ENCODE measurements at regions not wholly inside any gene's neighbourhood (a gene's known extent, or its start where the extent isn't known, plus 50 kb on each side); places are given as distances from the start of the nearest gene placed in this dataset.

DNA sequence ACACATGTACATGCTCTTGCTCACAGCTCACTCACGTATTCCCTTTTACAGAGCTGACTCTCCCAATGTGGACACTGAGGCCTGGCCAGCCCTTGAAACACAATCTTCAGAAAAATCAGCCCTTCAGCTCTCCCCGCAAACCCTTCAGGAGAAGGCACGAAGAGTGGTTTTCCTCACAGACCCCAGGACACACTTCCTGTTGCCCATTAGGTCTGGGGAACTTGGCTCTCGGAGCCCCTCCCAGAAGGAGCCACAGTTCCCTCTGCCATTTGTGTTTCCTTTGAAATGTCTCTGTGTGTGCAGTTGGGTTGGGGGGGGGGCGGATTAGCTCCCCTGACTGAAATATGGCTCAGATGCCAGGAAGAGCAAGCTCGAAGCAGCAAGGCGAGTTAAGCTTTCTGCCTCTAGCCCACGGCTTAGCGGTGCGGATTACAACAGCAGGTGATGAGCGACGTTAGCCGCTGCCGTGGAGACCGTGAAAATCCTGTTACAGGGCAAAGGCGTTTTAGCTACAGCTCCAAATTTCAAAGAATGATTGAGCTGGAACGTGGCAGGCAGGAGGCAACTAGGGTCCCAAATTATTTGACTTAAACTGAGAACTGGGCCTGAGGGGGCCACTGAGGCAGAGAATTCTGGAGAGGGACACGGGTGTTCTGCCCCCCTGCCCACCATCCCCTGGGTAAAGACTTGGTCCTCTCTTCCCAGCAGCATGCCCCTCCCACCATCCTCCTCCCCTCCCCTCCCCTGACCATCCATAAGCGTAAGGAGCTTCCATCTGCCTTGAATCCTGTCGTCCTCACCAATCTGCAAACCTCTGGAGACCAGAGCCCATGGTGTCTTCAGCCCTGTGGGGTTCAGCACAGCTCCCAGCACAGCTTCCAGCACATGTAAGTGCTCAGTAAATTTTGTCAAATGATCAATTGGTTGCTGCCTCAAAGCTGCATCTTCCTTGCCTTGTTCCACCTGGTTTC lies 598.6 kb downstream of the BUD13 start:
- H3K4me3 Mint-ChIP-seq = peak overlapping the region in 1 of 3 experiments; percentile 10

DNA sequence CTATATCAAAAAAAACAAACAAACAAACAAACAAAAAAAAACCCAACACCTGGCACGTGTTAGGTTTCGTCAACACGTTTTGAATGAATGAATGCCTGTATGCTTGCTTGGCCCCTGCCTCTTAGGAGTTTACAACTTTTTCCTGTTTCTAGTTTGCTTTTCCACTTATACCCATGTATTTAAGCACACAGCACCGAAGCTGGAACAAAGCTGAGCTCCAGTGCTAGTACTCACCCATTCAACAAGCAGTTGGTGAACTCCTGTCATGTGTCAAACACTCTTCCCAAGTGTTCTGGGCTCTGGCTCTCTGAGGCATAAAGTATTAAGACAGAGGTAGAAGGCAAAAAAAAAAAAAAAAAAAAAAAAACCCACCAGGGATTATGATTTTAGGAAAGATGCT lies 599.3 kb downstream of the BUD13 start:
- Mint-ChIP-seq H3K4me1 (peaks cover 44% of the 10 kb centered on the region), H3K9me3 (no peaks in the 10 kb centered on the region), H3K27me3 (ENCODE audit: low read depth) (peaks cover 22% of the 10 kb centered on the region), H3K36me3 (ENCODE audit: low read depth) (no peaks in the 10 kb centered on the region), H3K27ac (peak overlapping the region in 2 of 3 experiments; percentile 0 to 64), H3K4me3 (no peak overlapping the region)
- TF ChIP-seq, protein P1, sequence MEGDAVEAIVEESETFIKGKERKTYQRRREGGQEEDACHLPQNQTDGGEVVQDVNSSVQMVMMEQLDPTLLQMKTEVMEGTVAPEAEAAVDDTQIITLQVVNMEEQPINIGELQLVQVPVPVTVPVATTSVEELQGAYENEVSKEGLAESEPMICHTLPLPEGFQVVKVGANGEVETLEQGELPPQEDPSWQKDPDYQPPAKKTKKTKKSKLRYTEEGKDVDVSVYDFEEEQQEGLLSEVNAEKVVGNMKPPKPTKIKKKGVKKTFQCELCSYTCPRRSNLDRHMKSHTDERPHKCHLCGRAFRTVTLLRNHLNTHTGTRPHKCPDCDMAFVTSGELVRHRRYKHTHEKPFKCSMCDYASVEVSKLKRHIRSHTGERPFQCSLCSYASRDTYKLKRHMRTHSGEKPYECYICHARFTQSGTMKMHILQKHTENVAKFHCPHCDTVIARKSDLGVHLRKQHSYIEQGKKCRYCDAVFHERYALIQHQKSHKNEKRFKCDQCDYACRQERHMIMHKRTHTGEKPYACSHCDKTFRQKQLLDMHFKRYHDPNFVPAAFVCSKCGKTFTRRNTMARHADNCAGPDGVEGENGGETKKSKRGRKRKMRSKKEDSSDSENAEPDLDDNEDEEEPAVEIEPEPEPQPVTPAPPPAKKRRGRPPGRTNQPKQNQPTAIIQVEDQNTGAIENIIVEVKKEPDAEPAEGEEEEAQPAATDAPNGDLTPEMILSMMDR (IDR thresholded peaks at IDR 0.05; ENCODE audit: unreplicated experiment in 3 of 3) = no peak

More for the DNA sequence above, 598.6 kb downstream of the BUD13 start:
- TF ChIP-seq, protein P1 (IDR thresholded peaks at IDR 0.05; ENCODE audit: unreplicated experiment in 3 of 3) = no peak
- H3K36me3 Mint-ChIP-seq (ENCODE audit: low read depth) = no peaks in the 10 kb centered on the region
- no peaks in the 10 kb centered on the region for H3K9me3 Mint-ChIP-seq
- H3K27ac Mint-ChIP-seq = peak overlapping the region in 2 of 3 experiments; percentile 0 to 64
- H3K27me3 Mint-ChIP-seq (ENCODE audit: low read depth) = peaks cover 21% of the 10 kb centered on the region
- peaks cover 44% of the 10 kb centered on the region for H3K4me1 Mint-ChIP-seq

DNA sequence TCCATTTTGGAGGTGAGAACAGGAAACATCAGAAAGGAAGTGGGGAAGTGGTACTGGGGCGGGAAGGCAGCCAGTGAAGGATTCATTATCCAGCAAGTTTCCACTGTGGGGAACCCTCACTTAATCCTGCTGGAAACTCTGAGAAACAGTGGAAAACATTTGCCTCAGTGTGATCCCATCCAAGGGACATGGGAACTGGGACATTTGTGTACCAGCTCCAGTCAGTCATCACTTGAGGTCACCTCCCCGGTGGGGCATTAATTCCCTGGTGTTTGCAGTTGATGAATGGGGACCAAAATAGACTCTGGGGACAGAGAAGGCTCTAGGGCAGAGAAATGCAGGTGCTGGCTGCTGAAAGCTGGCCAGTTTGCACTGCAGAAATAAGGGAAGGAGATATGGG lies 599.9 kb downstream of the BUD13 start:
- Mint-ChIP-seq H3K27me3 (ENCODE audit: low read depth) (peaks cover 27% of the 10 kb centered on the region), H3K27ac (no peak overlapping the region), H3K4me3 (no peak overlapping the region), H3K9me3 (no peaks in the 10 kb centered on the region), H3K4me1 (peaks cover 44% of the 10 kb centered on the region), H3K36me3 (ENCODE audit: low read depth) (no peaks in the 10 kb centered on the region)
- TF ChIP-seq, protein P1 (IDR thresholded peaks at IDR 0.05; ENCODE audit: unreplicated experiment in 3 of 3) = no peak

DNA sequence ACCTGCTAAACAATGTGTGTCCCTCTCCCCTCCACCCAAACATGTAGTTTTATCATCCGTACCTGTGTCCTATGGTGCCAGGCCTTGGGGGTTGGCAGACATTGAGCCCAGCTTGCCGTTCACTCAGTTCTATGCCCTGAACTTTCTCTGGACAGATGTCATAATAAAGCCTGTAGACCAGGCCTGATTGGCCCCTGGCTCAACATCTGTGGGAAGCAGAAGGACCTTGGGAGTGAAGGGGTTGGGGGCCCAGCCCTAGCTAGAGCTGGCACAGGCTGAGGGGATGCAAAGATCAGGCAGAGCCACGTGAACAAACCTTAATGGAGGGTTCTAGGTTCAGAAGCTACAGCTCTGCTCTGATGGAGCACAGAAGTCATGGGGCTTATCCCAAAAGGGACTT lies 600.6 kb downstream of the BUD13 start:
- H3K9me3 Mint-ChIP-seq = no peaks in the 10 kb centered on the region
- no peaks in the 10 kb centered on the region for H3K36me3 Mint-ChIP-seq (ENCODE audit: low read depth)
- peaks cover 27% of the 10 kb centered on the region for H3K27me3 Mint-ChIP-seq (ENCODE audit: low read depth)
- H3K4me3 Mint-ChIP-seq = no peak overlapping the region
- peaks cover 42% of the 10 kb centered on the region for H3K4me1 Mint-ChIP-seq
- TF ChIP-seq, protein P1 (IDR thresholded peaks at IDR 0.05; ENCODE audit: unreplicated experiment in 3 of 3) = no peak
- H3K27ac Mint-ChIP-seq = no peak overlapping the region

DNA sequence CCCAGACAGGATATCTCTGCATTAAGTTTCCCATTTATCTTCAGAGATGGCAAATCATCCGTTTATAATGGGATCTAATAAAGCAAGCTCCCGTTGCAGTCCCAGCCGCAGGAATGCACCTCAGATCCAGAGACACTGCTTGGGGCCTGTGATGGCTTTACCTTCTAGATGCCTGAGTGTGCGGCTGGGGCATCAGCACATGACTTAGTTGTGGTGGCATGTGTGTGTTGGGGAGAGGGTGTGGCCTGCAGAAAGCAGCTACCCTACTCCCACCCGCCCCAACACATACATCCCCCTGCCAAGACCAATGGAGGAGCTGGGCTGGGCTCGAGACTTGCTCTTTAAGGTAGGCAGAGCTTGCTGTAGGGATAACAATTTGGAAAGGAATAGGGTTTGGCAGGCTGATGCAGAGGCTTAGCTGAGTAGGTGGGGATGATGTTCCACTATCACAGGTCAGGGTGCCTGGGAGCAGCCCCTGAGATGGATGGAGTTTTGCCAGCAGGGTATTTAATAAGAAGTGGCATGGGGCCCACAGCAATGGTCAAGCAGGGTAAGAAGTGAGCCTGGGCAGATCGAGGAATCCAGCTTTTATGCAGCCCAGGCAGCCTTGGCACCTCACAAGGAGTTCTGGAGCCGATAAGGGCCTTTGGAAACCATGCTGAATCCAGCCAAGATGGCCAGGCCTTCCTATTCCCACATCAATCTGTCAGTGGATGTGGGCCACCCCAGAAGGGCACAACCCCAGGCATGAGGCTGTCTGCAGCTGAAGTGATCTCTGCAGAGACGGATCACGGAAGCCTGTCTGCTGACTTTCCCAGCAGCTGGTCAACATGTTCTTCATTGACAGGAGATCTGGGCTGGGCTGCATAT lies 601.3 kb downstream of the BUD13 start:
- peaks cover 36% of the 10 kb centered on the region for H3K4me1 Mint-ChIP-seq
- H3K27me3 Mint-ChIP-seq (ENCODE audit: low read depth) = peaks cover 27% of the 10 kb centered on the region
- no peaks in the 10 kb centered on the region for H3K36me3 Mint-ChIP-seq (ENCODE audit: low read depth)
- peak overlapping the region in 1 of 3 experiments; percentile 32 for H3K27ac Mint-ChIP-seq
- no peak overlapping the region for H3K4me3 Mint-ChIP-seq
- TF ChIP-seq, protein P1 (IDR thresholded peaks at IDR 0.05; ENCODE audit: unreplicated experiment in 3 of 3) = no peak
- H3K9me3 Mint-ChIP-seq = no peaks in the 10 kb centered on the region
